ENCODE measurements at regions not wholly inside any gene's neighbourhood (a gene's known extent, or its start where the extent isn't known, plus 50 kb on each side); places are given as distances from the start of the nearest gene placed in this dataset. TPM values are rescaled to one million over a fixed set of nuclear protein-coding genes. Genes with fewer than 3 reads are reported as not detected.

Small RNAs in the stretch of these regions (small RNA-seq; reads per million reads assigned to genes)
- gene RNA5SP182: not detected

Data from GM12878 (cell line).